GM12873 (cell line): ENCODE measurements at regions not wholly inside any gene's neighbourhood (a gene's known extent, or its start where the extent isn't known, plus 50 kb on each side); places are given as distances from the start of the nearest gene placed in this dataset.

Source experiments
- CTCF ChIP-seq: IDR thresholded peaks from 2 replicates; pipeline ENCODE4 v1.5.1; 2012; ENCODE audit warnings: low read depth, mild to moderate bottlenecking, moderate library complexity, low read length, control low read depth; ENCODE audit not compliant: insufficient read depth; ENCODE audit errors: missing control alignments

DNA sequence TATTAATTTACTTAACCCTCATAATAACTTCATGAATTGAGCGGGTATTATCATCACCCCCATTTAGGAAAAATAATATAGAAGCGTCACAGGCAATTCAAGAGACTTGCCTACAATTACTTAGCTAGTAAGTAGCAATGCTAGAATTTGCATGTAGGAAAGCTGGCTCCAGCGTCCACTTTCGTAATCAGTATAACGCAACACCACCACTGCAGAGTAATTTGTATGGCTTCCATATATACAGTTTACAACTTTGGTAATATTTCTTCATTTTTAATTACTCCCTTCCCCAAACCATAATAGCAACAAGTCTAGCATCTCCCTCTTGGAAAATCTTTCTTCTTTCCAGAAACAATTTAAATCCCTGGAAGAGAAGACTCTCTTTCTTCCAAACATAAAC lies 89.9 kb upstream of the OR5AK2 start:
- no peak for TF ChIP-seq CTCF

DNA sequence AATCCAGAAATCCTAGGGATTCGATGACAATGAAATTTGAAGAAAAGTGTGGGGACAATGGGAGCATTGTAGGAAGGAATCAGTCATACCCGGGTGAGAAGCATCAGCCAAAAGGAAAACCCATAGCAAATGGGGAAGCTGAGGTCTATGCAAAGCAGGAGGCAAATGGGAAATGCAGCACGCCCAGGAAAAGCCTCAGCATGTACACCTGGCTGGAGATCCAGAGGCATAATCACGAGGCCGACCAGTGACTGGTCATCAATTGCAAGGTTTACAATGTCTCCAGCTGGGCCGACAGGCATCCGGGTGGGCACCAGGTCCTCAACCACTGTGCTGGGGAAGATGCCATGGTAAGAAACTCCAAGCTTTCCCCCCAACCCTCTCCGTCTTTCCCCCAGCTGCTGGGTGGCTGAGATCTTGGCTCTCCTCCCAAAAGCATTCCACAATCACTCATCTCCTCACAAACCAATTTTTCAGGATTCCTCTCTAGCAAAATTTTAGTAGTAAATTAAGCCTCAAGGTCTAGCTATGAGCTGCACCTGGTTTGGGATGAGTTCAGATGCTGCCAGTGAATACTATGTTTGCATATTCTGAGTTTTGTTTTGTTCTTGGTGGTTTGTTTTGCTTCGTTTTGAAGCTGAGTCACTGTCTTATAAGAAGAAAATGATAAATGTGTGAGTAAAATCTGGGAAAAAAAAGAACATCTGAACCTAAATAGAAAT lies 98.0 kb upstream of the OR5AK2 start:
- no peak for TF ChIP-seq CTCF

GRCh38 chr11:56889986-56890385 lies 98.7 kb upstream of the OR5AK2 start:
- TF ChIP-seq CTCF = no peak

- TF ChIP-seq CTCF = no peak
These were observed 100.8 kb upstream of the OR5AK2 start for GRCh38 chr11:56887940-56888339.

DNA sequence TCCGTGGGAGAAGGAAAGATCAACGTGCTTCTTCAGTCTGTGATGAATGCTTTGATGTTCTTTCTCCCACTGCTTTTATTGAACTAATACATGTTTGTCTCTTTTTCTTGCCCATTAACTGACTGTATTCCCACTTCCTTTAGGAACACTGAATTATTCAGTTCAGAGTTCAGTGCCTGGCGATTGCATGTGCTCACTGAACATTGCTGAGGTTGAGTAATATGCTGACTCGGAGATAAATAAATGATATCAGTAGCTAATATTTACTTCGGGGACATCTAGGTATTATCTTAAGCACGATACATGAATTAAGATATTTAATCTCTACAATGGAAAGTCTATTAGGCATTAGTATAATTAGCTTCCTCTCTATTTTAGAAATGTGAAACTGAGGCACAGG lies 102.3 kb upstream of the OR5AK2 start:
- no peak for TF ChIP-seq CTCF

- no peak for TF ChIP-seq CTCF
These were observed 102.9 kb upstream of the OR5AK2 start for GRCh38 chr11:56885854-56886253.

GRCh38 chr11:56885177-56885576 lies 103.5 kb upstream of the OR5AK2 start:
- no peak for TF ChIP-seq CTCF
